Pons (tissue), 1 donor: ENCODE measurements at regions not wholly inside any gene's neighbourhood (a gene's known extent, or its start where the extent isn't known, plus 50 kb on each side); places are given as distances from the start of the nearest gene placed in this dataset.

Experiments used
- DNase-seq: peaks from one replicate; pipeline ENCODE4 v3.0.0-alpha.2; 2016; ENCODE audit warnings: low spot score

GRCh38 chr9:3161912-3162311, 318.0 kb upstream of the PUM3 start:
- no peak for DNase-seq

- no peak for DNase-seq
Observed at GRCh38 chr9:3157011-3157410, 313.1 kb upstream of the PUM3 start.

DNA sequence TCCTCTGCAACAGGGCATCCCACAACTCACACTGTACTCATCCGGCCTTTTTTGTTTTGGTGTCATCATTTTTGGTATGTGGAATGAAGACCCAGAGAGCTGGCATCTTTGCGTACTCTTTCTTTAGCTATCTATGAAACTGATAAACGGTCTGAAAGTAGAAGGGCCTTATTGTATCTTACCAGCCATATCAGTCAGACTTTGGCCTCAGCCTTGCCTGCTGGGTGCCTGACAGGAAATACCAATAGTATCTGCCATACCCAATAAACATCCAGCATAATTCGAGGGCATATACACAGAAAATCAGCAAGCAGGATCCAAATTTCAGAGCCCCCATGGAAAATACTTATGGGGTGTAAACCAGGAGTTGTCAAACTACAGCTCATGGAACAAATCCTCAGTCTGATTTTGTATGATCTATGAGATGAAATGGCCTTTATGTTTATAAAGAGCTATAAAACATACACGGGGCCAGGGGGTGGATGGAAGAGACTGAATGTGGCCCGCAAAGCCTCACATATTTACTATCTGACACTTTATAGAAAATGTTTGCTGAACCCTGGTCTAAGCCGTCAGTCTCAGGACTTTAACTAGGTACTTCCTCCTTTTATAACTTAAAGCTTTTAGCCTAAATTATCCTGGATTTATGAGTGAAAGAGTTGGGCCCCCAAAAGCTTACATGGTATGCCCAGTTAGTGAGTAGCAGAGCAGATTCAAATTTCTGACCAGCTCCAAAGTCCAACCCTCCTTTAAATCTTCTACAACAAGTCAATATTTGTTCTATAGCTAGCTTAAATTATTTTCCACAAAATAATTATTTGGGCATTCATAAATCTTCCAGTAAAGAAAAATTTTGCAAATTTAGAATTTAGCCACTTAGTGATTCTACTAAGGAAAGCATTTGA, 308.0 kb upstream of the PUM3 start:
- DNase-seq, result no peak

- no peak for DNase-seq
Observed at GRCh38 chr9:3150074-3150473, 306.2 kb upstream of the PUM3 start.

DNA sequence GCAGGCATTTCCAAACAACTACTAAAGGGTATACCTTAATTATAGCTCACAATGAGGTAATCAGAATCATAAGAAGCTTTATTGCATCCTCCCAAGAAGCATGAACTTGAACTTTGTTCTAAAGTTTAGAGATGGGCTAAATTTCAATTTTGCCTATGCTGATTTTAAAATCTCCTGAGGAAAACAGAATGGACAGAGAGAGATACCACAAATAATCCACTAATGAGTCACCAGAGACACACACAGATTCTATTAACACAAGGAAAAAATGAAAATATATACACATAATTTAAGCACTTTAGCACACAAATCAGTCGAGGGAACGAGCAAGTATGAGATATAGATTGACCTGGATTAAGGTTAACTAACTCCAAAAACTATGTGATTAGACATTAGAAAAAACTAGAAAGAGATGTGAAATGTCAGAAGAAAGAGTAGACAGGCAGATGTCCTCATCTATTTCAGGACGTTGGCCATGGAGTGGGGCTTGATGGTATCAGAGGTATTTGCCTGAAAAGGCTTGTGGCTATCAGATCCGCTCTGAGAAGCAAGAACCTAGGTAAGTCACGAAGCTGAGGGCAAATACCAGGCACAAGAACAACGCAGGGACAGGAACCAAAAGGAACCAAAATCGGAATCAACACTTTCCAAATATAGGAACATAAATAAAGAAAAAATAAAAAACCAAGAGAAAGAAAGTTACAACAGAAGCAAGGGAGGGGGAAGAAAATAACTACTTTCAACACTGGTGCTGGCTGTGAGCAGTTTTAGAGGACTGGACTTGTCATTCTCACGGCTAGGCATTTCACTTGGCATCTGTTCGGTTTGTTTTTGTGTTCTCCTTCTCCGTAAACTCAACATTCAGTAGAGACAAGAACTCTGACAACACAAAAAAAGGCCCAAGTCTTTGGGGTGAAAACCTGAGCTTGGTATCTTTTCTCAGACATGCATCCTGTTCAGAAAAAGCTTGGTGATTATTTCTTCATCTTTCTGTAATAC, 294.6 kb upstream of the PUM3 start:
- no peak for DNase-seq

- no peak for DNase-seq
Observed at GRCh38 chr9:3137347-3137695, 293.4 kb upstream of the PUM3 start.

DNA sequence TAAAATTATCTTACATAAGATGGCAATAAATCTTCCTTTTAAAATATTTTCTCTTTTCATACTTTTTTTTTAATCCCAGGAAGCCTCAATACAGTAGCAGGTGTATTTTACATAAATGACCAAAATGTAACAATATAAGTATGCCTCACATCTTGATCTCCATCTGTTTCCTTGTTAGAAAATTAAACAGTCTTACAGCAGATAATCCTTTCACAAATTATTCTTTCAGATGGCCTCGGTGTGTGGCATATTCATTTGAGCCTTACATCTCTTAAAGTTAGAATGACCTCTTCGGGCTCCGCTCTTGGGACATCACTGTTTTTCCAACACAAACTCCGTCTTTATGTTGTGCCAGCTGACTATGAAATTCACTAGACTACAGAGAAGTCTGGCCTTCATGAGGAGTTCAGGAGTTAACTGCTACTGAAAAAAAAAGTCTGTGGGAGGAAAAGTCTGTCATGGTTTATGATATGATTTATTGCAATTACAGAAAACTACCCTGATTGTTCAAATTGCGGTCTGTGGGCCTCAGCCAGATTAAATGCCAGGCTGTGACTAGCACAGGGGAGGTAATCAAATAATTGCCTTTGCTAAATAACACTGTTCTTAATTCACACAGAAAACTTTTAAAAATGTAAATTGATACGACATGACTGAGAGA, 292.9 kb upstream of the PUM3 start:
- no peak for DNase-seq

DNA sequence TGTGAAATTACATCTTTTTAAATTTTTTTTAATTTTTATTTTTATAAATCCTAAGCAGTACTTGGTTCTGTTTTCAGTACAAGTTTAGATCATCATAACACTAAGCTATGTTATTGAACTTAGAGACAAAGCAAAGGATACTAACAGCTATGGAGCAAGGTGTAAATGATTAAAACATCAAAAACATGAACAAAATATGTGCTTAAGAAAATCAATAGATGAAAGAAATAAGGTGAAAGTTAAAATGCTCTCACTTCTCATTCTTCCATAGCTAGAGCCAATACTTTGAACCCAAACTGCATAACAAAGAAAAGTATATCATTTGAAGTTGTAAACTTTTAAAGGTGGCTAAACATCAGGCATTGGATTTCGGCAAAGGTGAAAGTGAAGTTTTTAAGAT, 292.3 kb upstream of the PUM3 start:
- DNase-seq, result no peak

DNA sequence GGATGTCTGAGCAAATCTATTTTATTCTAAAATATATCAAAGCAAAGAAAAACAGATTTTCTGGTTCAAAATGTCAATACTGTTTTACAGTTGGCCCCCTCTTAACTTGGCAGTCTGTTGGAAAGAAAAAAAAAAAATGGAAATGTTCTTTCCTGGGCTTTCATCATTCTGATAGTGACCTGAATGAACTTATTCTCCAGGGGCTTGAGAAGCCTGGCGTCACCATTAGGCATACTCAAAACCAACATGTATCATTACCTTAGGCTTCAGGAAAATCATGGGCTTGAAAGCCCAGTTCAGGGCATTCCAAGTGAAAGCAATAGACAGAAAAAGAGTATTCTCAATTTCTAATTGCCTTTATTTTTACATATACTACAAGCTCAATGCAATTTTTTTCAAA, 283.7 kb upstream of the PUM3 start:
- DNase-seq, result no peak

DNA sequence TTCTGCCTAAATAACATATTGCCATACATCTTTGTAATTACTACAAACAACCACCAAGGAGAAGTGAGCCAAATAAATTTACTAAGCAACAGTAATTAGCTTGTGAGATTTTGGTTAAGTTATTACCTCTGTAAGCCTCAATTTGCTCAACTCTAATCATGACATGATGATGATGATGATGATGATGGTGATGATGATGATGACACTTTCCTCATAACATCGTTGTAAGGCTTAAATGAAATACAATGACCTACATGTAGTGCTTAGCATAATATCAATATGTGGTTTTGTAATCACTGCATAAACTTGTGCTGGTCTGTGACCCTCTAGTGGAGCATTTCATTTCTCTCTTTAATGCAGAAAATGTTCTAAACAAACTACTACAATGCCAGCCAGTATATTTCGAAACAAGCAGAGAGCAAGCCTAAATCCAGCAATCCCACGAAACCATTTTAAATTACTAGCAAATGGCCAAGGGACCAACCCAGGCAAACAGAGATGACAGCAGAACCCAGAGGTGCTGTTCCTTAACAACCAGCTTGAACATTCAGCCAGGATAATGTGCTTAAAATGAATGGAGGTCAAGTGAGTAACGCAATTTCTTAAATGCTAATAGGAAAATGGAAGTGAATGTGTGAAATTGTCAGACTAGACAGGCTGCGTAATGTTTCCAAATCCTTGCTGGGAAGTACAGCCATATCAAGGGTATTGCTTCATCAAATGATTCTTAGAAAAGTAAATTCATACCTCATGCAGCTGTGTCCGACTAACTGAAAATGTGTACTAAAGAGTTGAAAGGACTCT, 281.9 kb upstream of the PUM3 start:
- no peak for DNase-seq

DNA sequence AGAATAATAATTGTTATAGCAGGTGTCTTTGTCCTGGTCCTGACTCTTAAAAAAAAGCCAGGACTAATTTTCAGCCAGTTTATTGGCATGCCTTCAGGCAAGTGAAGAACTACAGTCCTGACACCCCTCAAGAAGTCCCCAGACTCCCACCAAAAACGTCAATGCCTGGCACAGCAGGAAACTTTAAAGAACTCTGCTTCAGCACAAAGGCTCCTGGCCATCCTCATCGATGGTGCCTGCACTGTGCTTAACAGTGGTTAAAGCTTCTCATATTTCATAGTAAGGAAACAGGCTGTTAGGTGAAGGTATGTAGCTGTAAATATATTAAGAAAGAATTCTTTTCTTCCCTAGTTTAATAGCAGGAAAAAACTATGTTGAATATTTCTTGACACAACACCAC, 280.1 kb upstream of the PUM3 start:
- DNase-seq, result no peak

DNA sequence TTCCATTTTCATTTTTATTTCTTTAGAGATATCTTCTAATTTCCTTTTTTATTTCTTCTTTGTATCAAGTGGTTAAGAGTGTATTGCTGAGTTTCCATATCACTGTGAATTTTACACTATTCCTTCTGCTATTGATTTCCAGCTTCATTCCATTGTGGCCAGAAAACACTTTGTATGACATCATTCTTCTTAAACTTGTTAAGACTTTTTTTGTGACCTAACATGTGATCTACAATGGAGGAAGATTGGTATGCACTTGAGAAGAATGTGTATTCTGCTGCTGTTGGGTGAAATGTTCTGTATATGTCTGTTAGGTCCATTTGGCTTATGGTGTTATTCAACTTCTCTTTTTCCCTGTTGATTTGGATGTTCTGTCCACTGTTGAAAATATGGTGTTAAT, 274.2 kb upstream of the PUM3 start:
- DNase-seq, result no peak

GRCh38 chr9:3099646-3100045, 255.8 kb upstream of the PUM3 start:
- peak; percentile 64 for DNase-seq

DNA sequence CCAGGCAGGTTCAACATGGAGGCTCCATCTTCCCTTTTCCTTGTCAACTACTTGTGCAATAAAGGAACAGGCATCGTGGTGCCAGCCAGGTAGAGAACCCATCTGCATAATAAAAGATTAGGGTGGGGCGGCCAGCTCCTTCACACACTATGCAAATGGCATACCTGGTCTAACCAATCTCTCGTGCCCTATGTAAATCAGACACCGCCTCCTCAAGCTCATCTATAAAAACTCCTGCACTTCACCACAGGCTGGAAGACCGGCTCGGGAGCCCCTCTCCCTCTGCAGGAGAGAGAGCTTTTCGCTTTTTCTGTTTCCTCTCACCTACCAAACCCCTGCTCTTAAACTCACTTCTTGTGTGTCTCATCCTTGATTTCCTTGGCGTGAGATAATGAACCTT, 244.3 kb upstream of the PUM3 start:
- DNase-seq, result no peak

- no peak for DNase-seq
Observed at GRCh38 chr9:3087697-3088096, 243.8 kb upstream of the PUM3 start.

DNA sequence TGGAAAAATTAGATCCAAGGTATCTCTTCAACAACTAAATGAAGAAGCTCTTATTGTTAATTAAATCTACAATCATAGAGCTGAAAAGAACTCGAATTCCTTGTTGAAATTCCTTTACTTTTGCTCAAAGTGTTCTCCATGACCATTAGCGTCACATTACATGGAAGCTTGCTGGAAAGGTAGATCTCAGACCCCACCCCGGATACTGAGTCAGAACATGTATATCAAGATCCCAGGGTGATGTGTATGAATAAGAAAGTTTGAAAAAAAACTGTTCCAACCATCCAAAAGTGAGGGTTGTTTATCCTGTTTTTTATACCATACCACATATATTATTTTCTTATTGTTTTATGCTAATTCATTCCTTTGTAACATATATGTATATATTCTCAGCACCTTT, 237.1 kb upstream of the PUM3 start:
- DNase-seq, result no peak

- DNase-seq, result no peak
Observed at GRCh38 chr9:3074247-3074646, 230.4 kb upstream of the PUM3 start.

DNA sequence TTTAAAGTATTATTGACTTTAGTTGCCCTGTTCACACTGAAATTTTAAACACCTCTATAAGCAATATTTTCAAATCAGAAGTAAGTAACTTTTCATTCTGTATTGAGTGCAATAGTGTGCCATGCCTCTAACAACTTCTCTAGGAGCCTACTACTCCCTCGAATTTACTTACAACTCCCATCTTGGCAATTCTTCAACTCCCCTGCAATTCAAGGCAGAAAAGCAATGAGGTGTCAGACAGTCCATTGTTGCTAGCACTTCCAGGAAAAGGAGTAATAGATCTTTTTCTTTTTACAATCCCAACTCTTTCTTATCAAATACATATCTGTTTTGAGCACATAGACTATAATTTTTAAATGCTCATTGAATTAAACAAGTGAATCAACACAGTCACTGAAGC, 222.7 kb upstream of the PUM3 start:
- DNase-seq, result no peak

DNA sequence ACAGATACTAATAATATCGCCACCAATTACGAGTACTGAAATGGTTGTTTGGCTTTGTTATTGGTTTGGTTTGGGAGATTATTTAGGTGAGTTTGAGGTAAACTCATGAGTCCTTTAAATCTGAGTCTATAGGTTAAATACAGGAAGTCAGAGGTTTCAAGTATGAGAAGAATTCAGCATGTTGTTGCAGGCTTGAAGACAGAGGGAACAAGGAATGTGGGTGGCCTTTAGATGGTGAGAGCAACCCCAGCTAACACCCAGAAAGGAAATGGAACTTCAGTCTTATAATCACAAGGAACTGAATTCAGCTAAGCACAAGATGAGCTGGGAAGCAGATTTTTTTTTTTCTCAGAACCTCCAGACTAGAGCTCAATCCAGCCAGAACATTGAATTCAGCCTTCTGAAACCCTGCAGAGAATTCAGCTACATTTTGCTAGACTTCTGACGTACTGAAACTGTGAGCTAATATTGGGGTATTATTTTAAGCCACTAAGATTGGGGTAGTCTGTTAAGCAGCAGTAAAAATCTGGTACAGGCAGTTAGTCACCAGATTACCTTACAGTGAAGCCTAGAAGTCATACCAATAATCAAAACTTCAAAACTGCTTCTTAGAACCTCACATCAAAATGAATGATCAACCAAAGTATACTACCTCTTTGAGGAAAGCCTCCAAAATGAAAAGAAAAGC, 216.0 kb upstream of the PUM3 start:
- DNase-seq, result no peak

DNA sequence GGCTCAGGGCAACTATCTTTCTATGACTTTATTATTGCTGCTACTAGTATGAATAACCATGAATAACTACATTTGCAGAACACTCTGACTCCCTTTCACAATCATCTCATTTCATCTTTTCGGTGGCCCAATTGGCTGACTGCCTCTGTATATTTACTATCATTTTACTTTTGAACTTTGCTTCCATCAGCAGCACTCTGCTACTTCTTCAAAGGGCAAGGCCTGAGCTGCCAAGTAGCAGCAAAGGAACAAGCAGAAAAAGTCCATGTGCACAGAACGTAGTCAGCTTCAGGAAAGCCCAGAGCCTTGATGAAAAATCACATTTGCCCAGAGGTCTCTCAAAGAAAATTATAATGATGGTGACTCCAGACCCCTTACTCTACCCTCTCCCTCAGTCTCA, 214.5 kb upstream of the PUM3 start:
- no peak for DNase-seq

GRCh38 chr9:3054017-3054586, 210.2 kb upstream of the PUM3 start:
- DNase-seq, result no peak
